ENCODE measurements at regions not wholly inside any gene's neighbourhood (a gene's known extent, or its start where the extent isn't known, plus 50 kb on each side); places are given as distances from the start of the nearest gene placed in this dataset.
"Not testable (repeated sequence)": the region's sequence is repeated elsewhere in the genome, so short reads cannot be mapped to it uniquely, and the experiment has no call there.

GRCh38 chr9:80690349-80690939 is 998.9 kb downstream of the TLE1 start:
- DNase-seq (ENCODE audit: extremely low read depth in 1 of 11, low read depth in 9 of 11, low spot score in 4 of 11), result peak in 3 of 11 donors; percentile 12 to 36 (median 20)

GRCh38 chr9:80679916-80680315 is 1009.4 kb downstream of the TLE1 start:
- DNase-seq (ENCODE audit: extremely low read depth in 1 of 11, low read depth in 9 of 11, low spot score in 4 of 11), result no peak

- DNase-seq (ENCODE audit: extremely low read depth in 1 of 11, low read depth in 9 of 11, low spot score in 4 of 11), result no peak
Measured at GRCh38 chr9:80678906-80679305, 1010.4 kb downstream of the TLE1 start.

- no peak for DNase-seq (ENCODE audit: extremely low read depth in 1 of 11, low read depth in 9 of 11, low spot score in 4 of 11)
Measured at GRCh38 chr9:80673496-80673895, 1015.9 kb downstream of the TLE1 start.

GRCh38 chr9:80665479-80665878 is 1023.9 kb downstream of the TLE1 start:
- no peak for DNase-seq (ENCODE audit: extremely low read depth in 1 of 11, low read depth in 9 of 11, low spot score in 4 of 11)

GRCh38 chr9:80664327-80665210 is 1024.8 kb downstream of the TLE1 start:
- no peak for DNase-seq (ENCODE audit: extremely low read depth in 1 of 11, low read depth in 9 of 11, low spot score in 4 of 11)

GRCh38 chr9:80659751-80660150 is 1029.6 kb downstream of the TLE1 start:
- not testable (repeated sequence) for DNase-seq (ENCODE audit: extremely low read depth in 1 of 11, low read depth in 9 of 11, low spot score in 4 of 11)

GRCh38 chr9:80651044-80651443 is 1038.3 kb downstream of the TLE1 start:
- no peak for DNase-seq (ENCODE audit: extremely low read depth in 1 of 11, low read depth in 9 of 11, low spot score in 4 of 11)

GRCh38 chr9:80649496-80649895 is 1039.9 kb downstream of the TLE1 start:
- DNase-seq (ENCODE audit: extremely low read depth in 1 of 11, low read depth in 9 of 11, low spot score in 4 of 11), result no peak

- DNase-seq (ENCODE audit: extremely low read depth in 1 of 11, low read depth in 9 of 11, low spot score in 4 of 11), result peak in 2 of 11 donors; percentile 4 to 9
Measured at GRCh38 chr9:80649001-80649420, 1040.3 kb downstream of the TLE1 start.

- no peak for DNase-seq (ENCODE audit: extremely low read depth in 1 of 11, low read depth in 9 of 11, low spot score in 4 of 11)
Measured at GRCh38 chr9:80648336-80648735, 1041.0 kb downstream of the TLE1 start.

GRCh38 chr9:80646211-80646610 is 1043.1 kb downstream of the TLE1 start:
- no peak for DNase-seq (ENCODE audit: extremely low read depth in 1 of 11, low read depth in 9 of 11, low spot score in 4 of 11)

- DNase-seq (ENCODE audit: extremely low read depth in 1 of 11, low read depth in 9 of 11, low spot score in 4 of 11), result no peak
Measured at GRCh38 chr9:80644044-80644443, 1045.3 kb downstream of the TLE1 start.

GRCh38 chr9:80635065-80635464 is 1054.3 kb downstream of the TLE1 start:
- no peak for DNase-seq (ENCODE audit: extremely low read depth in 1 of 11, low read depth in 9 of 11, low spot score in 4 of 11)

- no peak for DNase-seq (ENCODE audit: extremely low read depth in 1 of 11, low read depth in 9 of 11, low spot score in 4 of 11)
Measured at GRCh38 chr9:80632041-80632440, 1057.3 kb downstream of the TLE1 start.

GRCh38 chr9:80622508-80622907 is 1050.7 kb downstream of the TLE4 start:
- DNase-seq (ENCODE audit: extremely low read depth in 1 of 11, low read depth in 9 of 11, low spot score in 4 of 11), result no peak

- DNase-seq (ENCODE audit: extremely low read depth in 1 of 11, low read depth in 9 of 11, low spot score in 4 of 11), result no peak
Measured at GRCh38 chr9:80619356-80619755, 1047.6 kb downstream of the TLE4 start.

GRCh38 chr9:80615964-80616363 is 1044.2 kb downstream of the TLE4 start:
- no peak for DNase-seq (ENCODE audit: extremely low read depth in 1 of 11, low read depth in 9 of 11, low spot score in 4 of 11)

GRCh38 chr9:80605793-80606192 is 1034.0 kb downstream of the TLE4 start:
- DNase-seq (ENCODE audit: extremely low read depth in 1 of 11, low read depth in 9 of 11, low spot score in 4 of 11), result no peak

GRCh38 chr9:80605129-80605528 is 1033.4 kb downstream of the TLE4 start:
- DNase-seq (ENCODE audit: extremely low read depth in 1 of 11, low read depth in 9 of 11, low spot score in 4 of 11), result peak in 6 of 11 donors; percentile 28 to 46 (median 40)

- DNase-seq (ENCODE audit: extremely low read depth in 1 of 11, low read depth in 9 of 11, low spot score in 4 of 11), result no peak
Measured at GRCh38 chr9:80602291-80602690, 1030.5 kb downstream of the TLE4 start.

Data from renal cortex interstitium (tissue), 11 donors.